ENCODE measurements at regions not wholly inside any gene's neighbourhood (a gene's known extent, or its start where the extent isn't known, plus 50 kb on each side); places are given as distances from the start of the nearest gene placed in this dataset.

- POLR2A ChIA-PET = no interaction called here
- DNase-seq (ENCODE audit: extremely low spot score) = no peak
- no peak for TF ChIP-seq L3MBTL2 (conservative IDR thresholded peaks at IDR 0.05)
- TF ChIP-seq LEF1 (IDR thresholded peaks at IDR 0.05; ENCODE audit: borderline replicate concordance) = no peak
- no peak for TF ChIP-seq PKNOX1 (IDR thresholded peaks at IDR 0.05)
- no peak for TF ChIP-seq ELF4 (IDR thresholded peaks at IDR 0.05)
- no peak for TF ChIP-seq FOXM1 (IDR thresholded peaks at IDR 0.05; ENCODE audit: borderline replicate concordance)
- TF ChIP-seq HDGF (IDR thresholded peaks at IDR 0.05; ENCODE audit: borderline replicate concordance) = no peak
- TF ChIP-seq NFRKB (IDR thresholded peaks at IDR 0.05) = no peak
- TF ChIP-seq SP1 (IDR thresholded peaks at IDR 0.05) = no peak
- no peak for TF ChIP-seq TARDBP (IDR thresholded peaks at IDR 0.05)
- no peak for TF ChIP-seq CTBP1 (IDR thresholded peaks at IDR 0.05; ENCODE audit: borderline replicate concordance)
- no peak for TF ChIP-seq ZNF384 (IDR thresholded peaks at IDR 0.05)
- TF ChIP-seq BHLHE40 (IDR thresholded peaks at IDR 0.05; ENCODE audit: borderline replicate concordance) = no peak
- no peak for TF ChIP-seq FOXA1 (IDR thresholded peaks at IDR 0.05)
- no peak for TF ChIP-seq SUZ12 (IDR thresholded peaks at IDR 0.05)
- no peak for TF ChIP-seq FOXK2 (IDR thresholded peaks at IDR 0.05)
- no peak for TF ChIP-seq ARNT (IDR thresholded peaks at IDR 0.05)
- CTCF ChIA-PET = no interaction called here
Measured at GRCh38 chr5:53817183-53817582, 256.7 kb downstream of the NDUFS4 start.

GRCh38 chr5:53819482-53819881 is 259.0 kb downstream of the NDUFS4 start:
- DNase-seq (ENCODE audit: extremely low spot score) = no peak
- ChIA-PET POLR2A (no interaction called here), CTCF (no interaction called here)
- TF ChIP-seq FOXK2 (IDR thresholded peaks at IDR 0.05) (no peak), ZNF384 (IDR thresholded peaks at IDR 0.05) (no peak), NFRKB (IDR thresholded peaks at IDR 0.05) (no peak), LEF1 (IDR thresholded peaks at IDR 0.05; ENCODE audit: borderline replicate concordance) (no peak), L3MBTL2 (conservative IDR thresholded peaks at IDR 0.05) (no peak), PKNOX1 (IDR thresholded peaks at IDR 0.05) (no peak), ARNT (IDR thresholded peaks at IDR 0.05) (no peak)

GRCh38 chr5:53820119-53820801 is 259.8 kb downstream of the NDUFS4 start:
- no peak for DNase-seq (ENCODE audit: extremely low spot score)
- TF ChIP-seq HDGF (IDR thresholded peaks at IDR 0.05; ENCODE audit: borderline replicate concordance) (no peak), BHLHE40 (IDR thresholded peaks at IDR 0.05; ENCODE audit: borderline replicate concordance) (no peak), ELF4 (IDR thresholded peaks at IDR 0.05) (no peak), PKNOX1 (IDR thresholded peaks at IDR 0.05) (no peak), TARDBP (IDR thresholded peaks at IDR 0.05) (no peak), LEF1 (IDR thresholded peaks at IDR 0.05; ENCODE audit: borderline replicate concordance) (no peak), ZNF384 (IDR thresholded peaks at IDR 0.05) (no peak), FOXK2 (IDR thresholded peaks at IDR 0.05) (no peak), FOXA1 (IDR thresholded peaks at IDR 0.05) (no peak), ARNT (IDR thresholded peaks at IDR 0.05) (no peak), SUZ12 (IDR thresholded peaks at IDR 0.05) (no peak)
- ChIA-PET CTCF (interaction anchor here (0.8 kb wide), 1 partner anchor 342 kb away, joined by 3 read pairs; no protein-coding TSS in a partner anchor), POLR2A (no interaction called here)

- TF ChIP-seq TARDBP (IDR thresholded peaks at IDR 0.05) (no peak), SP1 (IDR thresholded peaks at IDR 0.05) (no peak), ZNF384 (IDR thresholded peaks at IDR 0.05) (no peak)
- no peak for DNase-seq (ENCODE audit: extremely low spot score)
- POLR2A ChIA-PET = no interaction called here
- CTCF ChIA-PET = interaction anchor here (0.8 kb wide), 1 partner anchor 343 kb away, joined by 3 read pairs; no protein-coding TSS in a partner anchor
Measured at GRCh38 chr5:53820802-53821171, 260.3 kb downstream of the NDUFS4 start.

GRCh38 chr5:53825016-53825415 is 264.6 kb downstream of the NDUFS4 start:
- ChIA-PET POLR2A (no interaction called here), CTCF (no interaction called here)
- no peak for TF ChIP-seq LEF1 (IDR thresholded peaks at IDR 0.05; ENCODE audit: borderline replicate concordance)
- TF ChIP-seq L3MBTL2 (conservative IDR thresholded peaks at IDR 0.05) = no peak
- no peak for TF ChIP-seq PKNOX1 (IDR thresholded peaks at IDR 0.05)
- no peak for TF ChIP-seq SP1 (IDR thresholded peaks at IDR 0.05)
- TF ChIP-seq CTBP1 (IDR thresholded peaks at IDR 0.05; ENCODE audit: borderline replicate concordance) = no peak
- TF ChIP-seq ELF4 (IDR thresholded peaks at IDR 0.05) = no peak
- no peak for TF ChIP-seq ZNF384 (IDR thresholded peaks at IDR 0.05)
- no peak for DNase-seq (ENCODE audit: extremely low spot score)

- CTCF ChIA-PET = no interaction called here
- no peak for TF ChIP-seq FOXA1 (IDR thresholded peaks at IDR 0.05)
- no peak for TF ChIP-seq TARDBP (IDR thresholded peaks at IDR 0.05)
- TF ChIP-seq FOXK2 (IDR thresholded peaks at IDR 0.05) = no peak
- no peak for TF ChIP-seq FOXM1 (IDR thresholded peaks at IDR 0.05; ENCODE audit: borderline replicate concordance)
- TF ChIP-seq L3MBTL2 (conservative IDR thresholded peaks at IDR 0.05) = no peak
- TF ChIP-seq NFRKB (IDR thresholded peaks at IDR 0.05) = no peak
- no peak for TF ChIP-seq ELF4 (IDR thresholded peaks at IDR 0.05)
- TF ChIP-seq BHLHE40 (IDR thresholded peaks at IDR 0.05; ENCODE audit: borderline replicate concordance) = no peak
- TF ChIP-seq SUZ12 (IDR thresholded peaks at IDR 0.05) = no peak
- no peak for TF ChIP-seq LEF1 (IDR thresholded peaks at IDR 0.05; ENCODE audit: borderline replicate concordance)
- no peak for TF ChIP-seq ARNT (IDR thresholded peaks at IDR 0.05)
- no peak for TF ChIP-seq HDGF (IDR thresholded peaks at IDR 0.05; ENCODE audit: borderline replicate concordance)
- TF ChIP-seq ZNF384 (IDR thresholded peaks at IDR 0.05) = no peak
- no peak for TF ChIP-seq SP1 (IDR thresholded peaks at IDR 0.05)
- TF ChIP-seq CTBP1 (IDR thresholded peaks at IDR 0.05; ENCODE audit: borderline replicate concordance) = no peak
- no peak for TF ChIP-seq PKNOX1 (IDR thresholded peaks at IDR 0.05)
- POLR2A ChIA-PET = no interaction called here
- no peak for DNase-seq (ENCODE audit: extremely low spot score)
Measured at GRCh38 chr5:53825926-53826325, 265.5 kb downstream of the NDUFS4 start.

Measured in HEK293T (cell line).